HepG2 (cell line): ENCODE measurements at regions not wholly inside any gene's neighbourhood (a gene's known extent, or its start where the extent isn't known, plus 50 kb on each side); places are given as distances from the start of the nearest gene placed in this dataset.

Experiments used
- CENPT ChIP-seq: sonication (generic); formaldehyde crosslinking; IDR thresholded peaks from 2 replicates; pipeline ENCODE4 v1.8.0; 2022; ENCODE audit warnings: low read depth, mild to moderate bottlenecking, moderate library complexity, missing genetic modification reagents
- FOXP4 ChIP-seq: sonication (generic); formaldehyde crosslinking; IDR thresholded peaks from 2 replicates; pipeline ENCODE4 v1.4.0; 2020; ENCODE audit warnings: missing genetic modification reagents
- HMGA1 ChIP-seq: sonication (generic); formaldehyde crosslinking; conservative IDR thresholded peaks from 2 replicates; pipeline ENCODE4 v1.4.0; 2020; ENCODE audit warnings: missing genetic modification reagents
- IKZF4 ChIP-seq: sonication (generic); formaldehyde crosslinking; IDR thresholded peaks from 2 replicates; pipeline ENCODE4 v1.5.1; 2020; ENCODE audit warnings: borderline replicate concordance, mild to moderate bottlenecking, low read depth, missing genetic modification reagents; ENCODE audit errors: not compliant biosample characterization
- IKZF5 ChIP-seq: IDR thresholded peaks from 2 replicates; pipeline ENCODE4 v1.6.1; 2018; ENCODE audit warnings: missing genetic modification reagents, mild to moderate bottlenecking, missing compliant biosample characterization
- KAT7 ChIP-seq: IDR thresholded peaks from 2 replicates; pipeline ENCODE4 v1.6.1; 2018; ENCODE audit warnings: borderline replicate concordance, missing compliant biosample characterization
- KLF15 ChIP-seq: sonication (generic); formaldehyde crosslinking; IDR thresholded peaks from 2 replicates; pipeline ENCODE4 v1.8.1; 2023; ENCODE audit warnings: borderline replicate concordance, mild to moderate bottlenecking, inconsistent platforms, missing genetic modification reagents, mixed read lengths
- KMT2A ChIP-seq: sonication (generic); formaldehyde crosslinking; IDR thresholded peaks from 2 replicates; pipeline ENCODE4 v1.4.0; 2020; ENCODE audit warnings: missing genetic modification reagents
- LCORL ChIP-seq, 2 experiments: fragments of 450-650 bp in 1 of 2; sonication (generic) in 1 of 2; formaldehyde crosslinking in 1 of 2; IDR thresholded peaks; 2 replicates each; pipeline versions ENCODE4 v1.5.0 to v1.6.1; 2017 to 2020; ENCODE audit warnings: antibody characterized with exemption in 1 of 2, missing genetic modification reagents in 1 of 2
- MIER3 ChIP-seq: IDR thresholded peaks from 2 replicates; pipeline ENCODE4 v1.6.1; 2016; ENCODE audit warnings: missing compliant biosample characterization, borderline replicate concordance
- PHF5A ChIP-seq: IDR thresholded peaks from one replicate; pipeline ENCODE4 v1.6.1; 2018; ENCODE audit warnings: low read depth, missing genetic modification reagents; ENCODE audit not compliant: unreplicated experiment
- ZFP37 ChIP-seq: sonication (generic); formaldehyde crosslinking; IDR thresholded peaks from 2 replicates; pipeline ENCODE4 v1.4.0; 2020; ENCODE audit warnings: missing genetic modification reagents, borderline replicate concordance
- ZFX ChIP-seq: sonication (generic); formaldehyde crosslinking; IDR thresholded peaks from 2 replicates; pipeline ENCODE4 v1.4.0; 2020; ENCODE audit warnings: mild to moderate bottlenecking, low read depth, missing genetic modification reagents, moderate library complexity
- ZFY ChIP-seq: sonication (generic); formaldehyde crosslinking; IDR thresholded peaks from 2 replicates; pipeline ENCODE4 v1.4.0; 2020; ENCODE audit warnings: missing genetic modification reagents
- ZNF576 ChIP-seq: sonication (generic); formaldehyde crosslinking; IDR thresholded peaks from 2 replicates; pipeline ENCODE4 v1.4.0; 2020; ENCODE audit warnings: mild to moderate bottlenecking, missing genetic modification reagents
- ZNF607 ChIP-seq: sonication (generic); formaldehyde crosslinking; IDR thresholded peaks from 2 replicates; pipeline ENCODE4 v1.5.1; 2020; ENCODE audit warnings: missing genetic modification reagents, mild to moderate bottlenecking, borderline replicate concordance
- ZNF644 ChIP-seq: IDR thresholded peaks from 2 replicates; pipeline ENCODE4 v1.6.1; 2016; ENCODE audit warnings: low read depth
- ZNF687 ChIP-seq: sonication (generic); formaldehyde crosslinking; IDR thresholded peaks from 2 replicates; pipeline ENCODE4 v1.5.1; 2020; ENCODE audit warnings: mild to moderate bottlenecking, missing genetic modification reagents, moderate library complexity

GRCh38 chr6:26312501-26313397, 52.2 kb upstream of the BTN3A2 start (continued):
- TF ChIP-seq IKZF5 (CRISPR knock-in tag): peak; percentile 85
- peak; percentile 80 for TF ChIP-seq ZNF644 (CRISPR knock-in tag)
- TF ChIP-seq ZFP37 (CRISPR knock-in tag): no peak
- peak; percentile 52; the same call in 1 of the 2 replicates for TF ChIP-seq ZFY (CRISPR knock-in tag)
- TF ChIP-seq ZFX: peak; percentile 51; the same call in 1 of the 2 replicates
- peak; percentile 61 for TF ChIP-seq FOXP4 (CRISPR knock-in tag)
- TF ChIP-seq ZNF687 (CRISPR knock-in tag): peak; percentile 50; the same call in 1 of the 2 replicates
- TF ChIP-seq LCORL (IDR thresholded peaks at IDR 0.05): no peak
- TF ChIP-seq LCORL (CRISPR knock-in tag; IDR thresholded peaks at IDR 0.05): peak; percentile 57
- peak; percentile 47; the same call in 1 of the 2 replicates for TF ChIP-seq KLF15
- no peak for TF ChIP-seq IKZF4
- TF ChIP-seq MIER3 (CRISPR knock-in tag): peak; percentile 87
- peak; percentile 79; the same call in 1 of the 2 replicates for TF ChIP-seq KAT7
- TF ChIP-seq ZNF607 (CRISPR knock-in tag): 0 out of 2 replicates have a peak, but pooled peaks have one; percentile 33
- TF ChIP-seq PHF5A (CRISPR knock-in tag): peak; percentile 20
- peak; percentile 43; the same call in 1 of the 2 replicates for TF ChIP-seq KMT2A (CRISPR knock-in tag)
- no peak for TF ChIP-seq ZNF576 (CRISPR knock-in tag)
- no peak for TF ChIP-seq HMGA1
- TF ChIP-seq CENPT (CRISPR knock-in tag): no peak
